Tibial nerve (tissue), 4 donors: ENCODE measurements at regions not wholly inside any gene's neighbourhood (a gene's known extent, or its start where the extent isn't known, plus 50 kb on each side); places are given as distances from the start of the nearest gene placed in this dataset.

Experiments
- EP300 ChIP-seq, 2 donors: sonication (generic); formaldehyde crosslinking; IDR thresholded peaks; one replicate each; pipeline ENCODE4 v1.6.1; 2017; ENCODE audit warnings: antibody characterized with exemption in 2 of 2, mild to moderate bottlenecking in 1 of 2
- TF ChIP-seq, protein P1 (sequence below), 5 experiments: fragments of 200-600 bp in 3 of 5; fragments of 450-650 bp in 2 of 5; sonication (generic) in 3 of 5; IDR thresholded peaks; one replicate each; pipeline ENCODE4 v1.5.1; 2016 to 2019; ENCODE audit warnings: antibody characterized with exemption in 5 of 5, mild to moderate bottlenecking in 3 of 5, moderate library complexity in 2 of 5

DNA sequence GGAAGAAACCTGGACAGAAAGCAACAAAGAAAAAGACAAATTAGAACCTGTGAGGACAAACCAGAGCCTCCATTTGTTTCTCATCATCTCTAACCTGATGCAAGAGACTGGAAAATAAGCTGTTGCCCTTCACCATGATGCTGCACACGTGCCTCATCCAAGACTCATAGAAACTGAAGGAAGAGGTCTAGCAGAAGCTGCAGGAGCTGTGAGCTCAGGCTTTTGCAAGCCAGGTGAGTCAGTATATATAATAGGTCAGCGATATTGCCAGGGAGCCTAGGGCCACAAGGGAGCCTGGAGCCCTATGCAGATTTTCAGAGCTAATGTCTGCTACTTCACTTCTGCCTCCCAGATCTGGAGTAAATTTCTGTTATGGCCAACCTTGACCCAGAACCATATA lies 163.1 kb downstream of the LNPK start:
- TF ChIP-seq, protein P1, sequence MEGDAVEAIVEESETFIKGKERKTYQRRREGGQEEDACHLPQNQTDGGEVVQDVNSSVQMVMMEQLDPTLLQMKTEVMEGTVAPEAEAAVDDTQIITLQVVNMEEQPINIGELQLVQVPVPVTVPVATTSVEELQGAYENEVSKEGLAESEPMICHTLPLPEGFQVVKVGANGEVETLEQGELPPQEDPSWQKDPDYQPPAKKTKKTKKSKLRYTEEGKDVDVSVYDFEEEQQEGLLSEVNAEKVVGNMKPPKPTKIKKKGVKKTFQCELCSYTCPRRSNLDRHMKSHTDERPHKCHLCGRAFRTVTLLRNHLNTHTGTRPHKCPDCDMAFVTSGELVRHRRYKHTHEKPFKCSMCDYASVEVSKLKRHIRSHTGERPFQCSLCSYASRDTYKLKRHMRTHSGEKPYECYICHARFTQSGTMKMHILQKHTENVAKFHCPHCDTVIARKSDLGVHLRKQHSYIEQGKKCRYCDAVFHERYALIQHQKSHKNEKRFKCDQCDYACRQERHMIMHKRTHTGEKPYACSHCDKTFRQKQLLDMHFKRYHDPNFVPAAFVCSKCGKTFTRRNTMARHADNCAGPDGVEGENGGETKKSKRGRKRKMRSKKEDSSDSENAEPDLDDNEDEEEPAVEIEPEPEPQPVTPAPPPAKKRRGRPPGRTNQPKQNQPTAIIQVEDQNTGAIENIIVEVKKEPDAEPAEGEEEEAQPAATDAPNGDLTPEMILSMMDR (IDR thresholded peaks at IDR 0.05): no peak
- no peak for TF ChIP-seq EP300 (IDR thresholded peaks at IDR 0.05)
